Posterior vena cava (tissue), 2 donors: ENCODE measurements at regions not wholly inside any gene's neighbourhood (a gene's known extent, or its start where the extent isn't known, plus 50 kb on each side); places are given as distances from the start of the nearest gene placed in this dataset.

ENCODE experiments used
- DNase-seq: peaks from one replicate; pipeline ENCODE4 v3.0.0-alpha.2; 2020; ENCODE audit warnings: low spot score
- intact Hi-C, 2 donors: fragments of 100-400 bp; cut with DNase I; formaldehyde crosslinking; loops; one replicate each; pipeline versions ENCODE4 v1.14.1 to v1.14.2; 2022 to 2023
- donor health status: DM: yes; HTN: yes; CAD: no.
- donor health status: DM: yes; HTN: yes; CAD: no.

DNA sequence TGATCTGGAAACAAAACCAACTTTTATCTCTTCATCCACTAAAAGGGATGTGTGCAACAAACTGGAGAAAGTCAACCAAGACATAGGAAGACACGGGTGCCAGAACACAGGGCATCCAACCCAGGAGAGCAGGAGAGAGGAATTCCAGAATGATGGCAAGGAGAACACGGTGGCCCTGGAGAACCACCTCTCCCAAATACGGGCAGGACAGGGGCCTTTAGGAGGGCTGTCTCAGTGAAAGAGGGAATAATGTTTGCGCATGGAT, 93.4 kb upstream of the EGLN3 start:
- no peak for DNase-seq

DNA sequence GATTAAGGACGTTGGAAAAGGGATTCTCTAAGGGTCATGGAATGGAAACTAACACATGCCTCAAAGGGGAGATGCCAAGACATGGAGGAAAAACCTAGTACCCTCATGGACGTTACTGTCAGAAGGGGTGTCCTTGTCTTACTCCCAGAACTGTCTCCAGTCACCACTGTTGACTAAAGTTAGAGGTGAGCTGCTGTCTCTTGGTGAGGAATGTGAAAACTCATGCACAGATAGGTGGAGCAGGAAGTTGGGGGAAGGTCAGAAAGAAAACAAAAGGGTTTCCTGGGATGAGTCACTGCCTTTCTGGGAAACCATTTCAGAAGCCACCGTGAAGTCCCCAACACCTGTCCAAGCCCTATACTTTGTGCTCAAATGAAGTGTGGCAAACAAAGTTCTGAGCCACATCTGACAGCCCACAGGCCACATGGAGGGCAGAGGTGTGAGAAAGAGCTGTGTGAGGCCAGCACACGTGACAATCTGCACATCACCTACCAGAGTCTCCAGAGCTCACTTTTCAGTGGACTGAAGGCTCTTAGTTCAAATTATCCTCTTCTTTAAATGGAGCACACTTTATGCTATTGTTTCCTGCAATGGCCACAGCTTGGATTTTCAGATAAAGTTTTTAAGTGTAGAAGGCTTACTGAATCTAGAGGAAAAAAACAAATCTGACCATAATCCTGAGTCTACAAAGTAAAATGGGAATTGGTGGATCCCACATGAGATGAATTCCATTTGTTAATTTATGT, 92.9 kb upstream of the EGLN3 start:
- intact Hi-C loops: no loop called here
- no peak for DNase-seq

More for the DNA sequence above, 93.4 kb upstream of the EGLN3 start:
- intact Hi-C loops: no loop called here

DNA sequence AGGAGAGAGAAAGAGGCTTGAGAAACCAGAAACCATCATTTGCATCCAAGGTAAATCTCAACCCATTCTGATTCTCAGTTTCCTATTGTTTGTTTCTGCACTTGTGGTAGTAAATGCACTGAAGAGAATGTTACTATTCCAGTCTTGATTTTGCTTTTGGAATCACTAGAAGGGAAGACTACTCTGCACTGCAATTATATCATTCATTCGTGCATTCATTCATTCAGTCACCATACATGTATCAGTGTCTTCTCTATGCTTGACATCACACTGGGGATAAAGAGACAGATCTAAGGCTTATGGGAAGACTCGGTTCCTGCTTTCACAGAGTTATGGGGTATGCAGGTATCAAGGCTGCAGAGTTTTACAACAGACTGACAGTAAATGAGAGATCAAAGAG, 90.3 kb upstream of the EGLN3 start:
- intact Hi-C loops: no loop called here
- no peak for DNase-seq

DNA sequence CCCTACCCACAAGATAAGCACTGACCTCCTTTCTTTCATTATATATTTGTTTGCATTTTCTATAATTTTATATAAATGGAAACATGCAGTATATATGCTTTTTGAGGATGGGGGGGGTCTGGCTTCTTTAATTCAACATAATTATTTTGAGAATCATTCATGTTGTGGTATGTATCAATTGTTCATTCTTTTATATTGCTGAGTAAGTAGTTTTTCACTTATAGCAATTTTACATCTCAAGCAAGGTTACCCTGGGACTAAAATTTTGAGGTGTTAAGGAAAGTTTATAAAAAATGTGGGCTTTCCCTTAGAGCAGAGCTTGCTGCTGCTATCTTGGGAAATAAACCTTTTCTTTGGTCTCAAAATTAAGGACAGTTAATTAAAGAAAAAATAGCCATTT, 89.9 kb upstream of the EGLN3 start:
- intact Hi-C loops: no loop called here

DNA sequence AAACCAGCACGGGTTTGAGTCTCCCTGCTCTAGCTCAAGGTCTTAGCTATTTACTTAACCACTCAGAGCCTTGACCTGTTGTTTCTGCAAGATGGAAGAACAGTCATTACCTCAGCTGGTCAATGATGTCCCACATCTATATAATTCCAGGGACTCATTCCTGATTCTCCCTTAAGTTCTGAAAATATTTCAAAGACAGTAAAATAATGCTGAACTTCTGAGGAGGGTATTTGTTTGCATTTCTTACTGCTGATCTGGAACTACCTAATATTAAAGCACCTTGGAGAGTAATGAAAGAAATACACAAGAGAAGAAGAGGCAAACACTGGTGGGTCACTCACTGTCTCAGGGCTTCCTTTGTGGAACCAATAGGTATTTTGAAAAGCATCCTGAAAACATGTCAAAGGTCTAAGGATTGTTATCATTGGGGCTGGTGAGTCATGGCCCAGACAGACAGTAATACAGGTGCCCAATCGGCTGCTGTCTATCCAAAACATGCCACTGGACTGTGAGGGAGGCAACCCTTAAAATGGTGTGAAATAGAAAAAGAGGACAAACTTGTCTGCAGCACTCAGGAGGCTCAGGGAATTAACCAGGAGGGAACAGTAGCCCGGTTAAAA, 88.7 kb upstream of the EGLN3 start:
- intact Hi-C loops: no loop called here
- DNase-seq: no peak

More for the DNA sequence above, 89.9 kb upstream of the EGLN3 start:
- no peak for DNase-seq

DNA sequence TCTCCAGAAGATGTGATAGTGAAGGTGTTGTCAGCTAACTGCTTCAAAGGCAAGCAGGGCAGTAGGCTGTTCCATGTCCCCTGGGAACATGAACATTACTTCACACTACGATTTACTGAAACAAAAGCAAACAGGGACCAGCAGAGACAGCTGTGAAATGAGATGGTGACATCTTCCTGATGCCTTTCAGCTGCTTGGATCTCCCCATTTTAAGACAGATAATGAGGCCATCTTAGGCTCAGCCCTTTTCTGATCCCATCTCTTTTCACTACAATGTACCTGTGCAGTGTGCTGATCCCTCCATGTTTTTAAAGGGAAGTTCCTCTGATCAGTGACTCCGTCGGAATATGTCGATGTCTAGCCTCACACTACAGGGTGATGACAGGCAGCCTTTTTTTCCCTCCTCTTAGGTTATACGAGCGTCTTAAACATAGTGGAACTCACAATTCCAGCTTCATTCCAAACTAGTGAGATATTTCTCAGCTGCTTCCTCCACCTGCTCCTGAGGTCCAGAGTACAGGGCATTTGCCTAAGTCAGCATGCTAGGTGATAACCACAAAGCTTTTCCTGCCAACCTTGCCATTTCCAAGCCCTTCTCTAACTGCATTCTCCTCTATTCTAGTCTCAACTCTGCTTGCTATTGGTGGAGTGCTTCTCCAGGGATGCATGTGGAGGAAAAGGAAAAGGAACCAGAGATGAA, 87.6 kb upstream of the EGLN3 start:
- intact Hi-C loops: no loop called here
- no peak for DNase-seq

DNA sequence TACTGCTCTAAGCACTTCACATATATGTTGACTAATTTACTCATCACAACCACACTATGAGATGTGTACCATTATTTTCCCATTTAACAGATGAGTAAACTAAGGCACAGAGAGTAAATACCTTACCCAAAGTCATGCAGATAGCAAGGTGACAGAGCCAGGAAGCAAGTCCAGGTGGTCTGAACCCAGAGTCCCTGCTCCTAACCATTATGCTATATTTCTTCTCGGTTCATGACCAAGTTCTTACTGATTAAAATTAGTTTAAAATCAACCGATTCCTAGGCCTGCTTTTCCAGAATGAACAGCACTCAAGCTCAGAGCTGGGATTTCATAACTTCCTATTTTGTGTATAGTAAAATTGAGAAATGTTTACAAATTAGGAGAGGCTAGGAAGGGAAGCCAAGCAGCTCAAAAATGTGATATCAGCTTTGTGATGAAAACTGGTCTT, 85.5 kb upstream of the EGLN3 start:
- intact Hi-C loops: no loop called here
- DNase-seq: no peak

DNA sequence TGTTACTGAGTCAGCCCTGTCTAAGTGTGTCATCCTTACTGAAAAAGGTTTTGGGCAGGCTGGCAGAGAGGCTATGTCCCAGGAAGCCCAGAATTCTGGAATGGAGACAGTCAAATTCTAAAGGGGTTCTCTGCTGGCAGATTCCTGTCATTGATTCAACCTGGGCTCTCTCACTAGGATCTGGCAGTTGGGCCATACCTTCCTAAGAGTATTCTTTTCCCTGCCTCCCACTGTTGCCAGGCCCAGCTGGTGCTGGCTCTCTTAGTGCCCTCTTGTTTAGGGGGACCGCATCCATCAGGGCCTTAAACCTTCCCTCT, 85.0 kb upstream of the EGLN3 start:
- DNase-seq: no peak
- intact Hi-C loops: no loop called here

DNA sequence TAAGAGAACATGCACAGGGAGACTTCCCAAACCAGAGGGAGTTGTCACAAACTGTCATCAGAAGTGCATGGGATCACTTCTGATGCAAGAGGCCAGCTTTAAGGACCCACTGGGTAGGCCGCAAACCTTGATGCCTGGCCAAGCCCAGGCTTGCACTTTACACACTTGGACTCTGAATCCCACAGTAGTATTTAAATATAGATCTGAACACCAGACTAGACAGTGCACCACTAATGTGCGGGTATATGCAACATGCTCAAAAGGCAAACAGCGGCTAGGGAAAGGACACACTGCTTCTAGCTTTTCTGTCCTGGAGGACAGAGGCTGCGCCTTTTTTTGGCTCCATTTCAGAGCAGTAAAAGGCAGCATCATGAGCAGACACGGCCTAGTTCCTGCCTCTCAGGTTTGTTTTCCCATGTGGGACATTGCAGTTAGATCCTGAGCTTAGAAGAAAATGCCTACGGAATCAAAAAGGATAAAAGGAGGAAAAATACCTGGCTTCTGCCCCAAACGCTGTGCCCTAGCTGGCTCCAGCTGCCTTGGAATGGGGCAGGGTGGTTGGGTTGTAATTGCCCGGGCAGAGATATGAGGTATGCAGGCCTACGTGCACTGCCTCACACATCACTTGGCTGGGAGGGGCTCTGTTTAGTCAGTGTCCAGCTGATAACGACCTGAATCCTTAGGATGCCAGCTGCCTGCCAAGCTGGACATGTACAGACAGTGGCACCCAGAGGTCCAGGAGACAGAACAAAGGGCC, 84.5 kb upstream of the EGLN3 start:
- no peak for DNase-seq

DNA sequence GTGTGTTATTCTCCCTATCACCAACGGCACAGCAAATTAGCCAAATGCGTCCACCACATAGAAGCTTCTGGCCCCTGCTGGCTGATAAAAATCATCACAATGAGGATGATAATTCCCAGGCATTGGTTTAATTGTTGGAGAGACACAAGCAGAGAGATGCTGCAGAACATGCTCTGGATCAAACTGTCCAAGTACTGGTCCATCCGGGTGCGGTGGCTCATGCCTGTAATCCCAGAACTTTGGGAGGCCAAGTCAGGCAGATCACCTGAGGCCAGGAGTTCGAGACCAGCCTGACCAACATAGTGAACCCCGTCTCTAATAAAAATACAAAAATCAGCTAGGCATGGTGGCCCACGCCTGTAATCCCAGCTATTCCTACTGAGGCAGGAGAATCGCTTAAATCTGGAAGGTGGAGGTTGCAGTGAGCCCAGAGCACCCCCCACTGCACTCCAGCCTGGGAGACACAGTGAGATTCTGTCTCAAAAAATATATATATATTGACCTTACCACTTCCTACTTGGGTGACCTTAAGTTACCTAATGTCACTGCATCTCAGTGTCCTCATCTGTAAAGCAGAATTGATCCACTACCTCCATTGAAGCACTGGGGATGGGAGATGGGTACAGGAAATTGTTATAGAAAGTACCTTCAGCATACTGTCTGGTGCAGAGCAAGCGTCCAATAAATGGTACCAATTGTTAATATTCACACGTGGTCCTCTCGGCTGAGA, 83.7 kb upstream of the EGLN3 start:
- DNase-seq: no peak

More for the DNA sequence above, 84.5 kb upstream of the EGLN3 start:
- intact Hi-C loops: no loop called here

DNA sequence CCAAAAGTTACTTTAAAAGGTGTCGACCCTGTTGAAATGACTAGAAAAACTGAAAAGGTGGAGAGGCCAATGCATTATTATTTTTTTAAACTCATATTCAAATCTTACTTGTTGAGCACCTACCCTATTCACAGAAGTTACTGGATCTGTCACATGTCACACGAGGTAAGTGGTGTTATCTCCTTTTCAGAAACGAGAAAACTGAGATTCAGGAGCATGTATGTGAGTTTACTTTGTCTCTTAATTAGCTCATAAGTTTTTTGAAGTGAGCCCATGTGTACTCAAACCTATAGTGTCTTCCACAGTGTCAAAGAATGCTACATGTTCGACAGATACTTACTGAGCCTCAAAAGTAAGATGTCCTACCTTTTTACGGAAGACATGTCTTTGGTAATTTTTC, 81.8 kb upstream of the EGLN3 start:
- no peak for DNase-seq
- intact Hi-C loops: no loop called here

More for the DNA sequence above, 83.7 kb upstream of the EGLN3 start:
- intact Hi-C loops: no loop called here

DNA sequence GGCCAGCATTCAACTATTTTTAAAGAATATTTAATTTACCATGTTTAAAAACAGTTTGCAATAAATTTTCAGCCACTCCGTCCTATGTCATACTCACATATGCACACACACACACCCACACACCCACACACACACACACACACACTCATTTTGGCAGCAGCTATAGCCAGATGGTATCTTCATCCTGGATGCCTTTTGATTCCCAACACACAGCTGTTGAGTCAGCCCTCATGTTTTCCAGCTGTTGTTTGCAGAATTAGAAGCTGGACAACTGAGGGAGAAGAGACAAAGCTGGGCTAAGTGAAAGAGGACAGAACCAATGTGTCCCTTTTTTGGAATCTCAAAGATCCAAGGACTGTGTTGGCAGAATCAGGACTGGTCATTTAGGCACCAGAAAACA, 80.0 kb upstream of the EGLN3 start:
- intact Hi-C loops: no loop called here
- no peak for DNase-seq

DNA sequence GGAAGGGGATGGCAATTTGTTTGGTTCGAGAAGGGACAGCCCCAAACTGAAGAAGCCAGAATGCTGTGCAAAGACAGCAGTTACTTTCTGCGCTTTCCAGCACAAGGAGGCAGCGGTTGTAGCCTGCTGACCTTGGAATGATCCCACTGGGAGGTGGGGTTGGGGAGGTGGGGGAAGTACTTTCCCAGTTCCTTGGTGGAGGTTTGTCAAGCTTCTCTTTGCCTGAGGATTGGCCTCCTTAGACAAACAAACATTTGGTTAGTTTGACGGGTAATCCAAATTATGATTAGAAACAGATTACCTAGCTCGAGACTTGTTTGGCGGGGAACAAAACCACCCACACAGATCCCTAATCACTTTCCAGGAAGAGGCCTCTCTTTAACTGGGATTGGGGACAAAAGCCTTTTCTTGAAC, 79.1 kb upstream of the EGLN3 start:
- DNase-seq: no peak

DNA sequence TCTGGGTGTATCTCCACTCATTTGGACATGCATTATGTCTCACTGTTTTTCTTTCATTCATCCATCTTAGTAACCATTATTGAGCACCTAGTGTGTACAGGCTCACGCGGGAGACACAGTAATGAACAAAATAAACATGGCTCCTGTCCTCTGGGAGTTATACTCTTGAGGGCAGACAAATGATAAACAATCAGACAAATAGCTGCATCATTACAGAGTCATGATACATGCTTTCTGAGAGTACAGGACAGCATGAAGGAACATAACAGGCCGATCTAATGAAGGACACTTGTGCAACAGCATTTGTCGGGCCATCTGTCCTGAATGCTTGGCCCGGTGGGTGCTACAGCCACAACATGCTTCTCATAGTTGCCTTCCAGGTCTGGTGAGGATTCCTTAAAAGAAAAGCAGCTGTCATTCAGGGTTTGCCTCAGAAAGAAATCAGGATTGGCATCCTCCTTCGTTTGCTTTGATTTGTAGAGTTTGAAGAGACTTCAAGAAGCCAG, 77.2 kb upstream of the EGLN3 start:
- DNase-seq: no peak
- intact Hi-C loops: no loop called here

More for the DNA sequence above, 79.1 kb upstream of the EGLN3 start:
- intact Hi-C loops: no loop called here

DNA sequence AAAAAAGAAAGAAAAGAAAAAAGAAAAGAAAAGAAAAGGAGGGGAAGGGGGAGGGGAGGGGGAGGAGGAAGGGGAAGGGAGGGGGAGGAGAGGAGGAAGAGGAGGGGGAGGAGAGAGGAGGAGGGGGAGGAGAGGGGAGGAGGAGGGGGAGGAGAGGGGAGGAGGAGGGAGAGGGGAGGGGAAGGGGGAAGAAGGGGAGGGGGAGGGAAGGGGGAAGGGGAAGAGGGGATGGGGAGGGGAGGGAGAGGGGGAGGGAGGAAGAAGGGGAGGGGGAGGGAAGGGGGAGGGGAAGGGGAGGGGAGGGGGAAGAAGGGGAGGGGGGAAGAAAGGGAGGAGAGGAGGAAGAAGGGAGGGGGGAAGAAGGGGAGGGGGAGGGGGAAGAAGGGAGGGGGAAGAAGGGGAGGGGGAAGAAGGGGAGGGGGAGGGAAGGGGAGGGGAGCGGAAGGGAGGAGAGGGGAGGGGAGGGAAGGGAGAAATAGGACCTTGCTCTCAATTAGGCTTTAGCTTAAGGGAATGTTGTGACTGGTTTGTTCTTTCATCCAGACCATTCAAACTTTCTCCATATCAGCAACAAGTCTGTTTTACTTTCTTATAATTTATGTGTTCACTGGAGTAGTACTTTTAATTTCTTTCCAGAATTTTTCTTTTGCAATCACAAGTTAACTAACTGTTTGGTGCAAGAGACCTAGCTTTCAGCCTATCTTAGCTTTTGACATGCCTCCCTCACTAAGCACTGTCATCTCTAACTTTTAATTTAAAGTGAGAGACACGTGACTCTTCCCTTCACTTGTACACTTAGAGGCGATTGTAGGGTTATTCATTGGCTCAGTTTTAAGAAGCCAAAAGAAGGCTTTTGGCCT, 76.5 kb upstream of the EGLN3 start:
- intact Hi-C loops: no loop called here

DNA sequence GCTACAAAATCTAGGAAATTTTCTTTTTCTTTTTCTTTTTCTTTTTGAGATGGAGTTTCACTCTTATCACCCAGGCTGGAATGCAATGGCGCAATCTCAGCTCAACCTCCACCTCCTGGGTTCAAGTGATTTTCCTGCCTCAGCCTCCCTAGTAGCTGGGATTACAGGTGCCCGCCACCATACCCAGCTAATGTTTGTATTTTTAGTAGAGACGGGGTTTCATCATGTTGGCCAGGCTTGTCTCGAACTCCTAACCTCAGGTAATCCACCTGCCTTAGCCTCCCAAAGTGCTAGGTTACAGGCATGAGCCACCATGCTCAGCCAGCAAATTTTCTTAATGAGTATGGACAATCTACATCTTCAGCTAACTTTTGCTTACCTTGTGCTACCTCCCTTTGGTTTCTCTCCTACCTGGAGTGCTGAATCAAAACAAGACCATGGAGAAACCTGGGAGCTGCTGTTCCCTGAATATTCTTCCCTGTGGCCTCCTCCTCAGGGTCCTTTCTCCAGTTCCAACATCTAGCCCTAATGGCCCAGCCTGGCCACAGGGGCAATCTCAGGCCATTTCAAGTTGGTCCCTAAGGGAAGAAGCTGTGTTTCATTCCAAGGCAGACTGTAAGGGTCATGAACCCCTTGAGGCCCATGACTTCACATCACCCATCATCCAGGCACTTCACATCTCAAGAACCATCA, 74.6 kb upstream of the EGLN3 start:
- DNase-seq: no peak

More for the DNA sequence above, 76.5 kb upstream of the EGLN3 start:
- no peak for DNase-seq

DNA sequence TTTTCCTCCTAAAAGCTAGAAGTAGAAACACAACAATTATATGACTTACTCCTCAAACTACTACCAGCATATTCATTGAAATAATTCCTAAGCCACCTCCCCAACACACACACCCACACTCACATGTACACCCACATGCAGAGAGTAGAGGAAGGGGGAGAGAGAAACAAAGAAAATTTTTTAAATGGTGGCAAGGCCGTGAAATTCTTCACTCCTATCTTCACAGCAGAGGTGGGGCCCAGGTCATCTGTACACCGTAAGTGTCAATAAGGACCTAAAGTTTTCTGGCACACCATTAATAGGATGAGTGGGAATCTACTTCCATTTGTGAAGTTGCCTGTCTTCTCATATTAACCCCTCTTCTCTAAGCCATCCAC, 73.9 kb upstream of the EGLN3 start:
- no peak for DNase-seq
- intact Hi-C loops: no loop called here

More for the DNA sequence above, 74.6 kb upstream of the EGLN3 start:
- intact Hi-C loops: no loop called here
